GM12874 (cell line): ENCODE measurements at regions not wholly inside any gene's neighbourhood (a gene's known extent, or its start where the extent isn't known, plus 50 kb on each side); places are given as distances from the start of the nearest gene placed in this dataset.

Experiments
- CTCF ChIP-seq: IDR thresholded peaks from 2 replicates; pipeline ENCODE4 v1.5.1; 2011; ENCODE audit warnings: low read depth, mild to moderate bottlenecking, control low read depth, low read length, moderate library complexity; ENCODE audit not compliant: insufficient read depth

GRCh38 chr7:132639983-132640382 lies 63.7 kb upstream of the PLXNA4 start:
- TF ChIP-seq CTCF, result no peak

DNA sequence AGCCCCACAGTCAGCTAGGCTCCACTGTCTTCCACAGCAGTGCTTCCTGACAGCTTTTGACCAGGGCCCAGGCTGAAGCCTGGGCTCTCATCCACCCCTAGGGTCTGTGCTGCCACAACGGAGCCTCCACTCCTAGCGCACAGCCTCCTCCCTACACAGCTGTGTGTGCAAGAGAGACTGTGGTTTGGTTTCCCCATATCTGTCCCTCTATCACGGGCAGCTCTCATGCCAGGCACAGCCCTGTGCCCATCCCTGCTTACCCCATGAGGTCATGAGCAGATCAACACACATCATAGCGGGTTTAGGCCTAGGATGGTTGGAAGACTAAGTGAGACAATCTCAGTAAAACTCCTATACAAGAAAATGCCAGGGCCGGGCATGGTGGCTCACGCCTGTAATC lies 61.7 kb upstream of the PLXNA4 start:
- TF ChIP-seq CTCF, result no peak

- TF ChIP-seq CTCF, result no peak
Measured at GRCh38 chr7:132636581-132636980, 60.3 kb upstream of the PLXNA4 start.

- no peak for TF ChIP-seq CTCF
Measured at GRCh38 chr7:132635127-132635526, 58.9 kb upstream of the PLXNA4 start.

DNA sequence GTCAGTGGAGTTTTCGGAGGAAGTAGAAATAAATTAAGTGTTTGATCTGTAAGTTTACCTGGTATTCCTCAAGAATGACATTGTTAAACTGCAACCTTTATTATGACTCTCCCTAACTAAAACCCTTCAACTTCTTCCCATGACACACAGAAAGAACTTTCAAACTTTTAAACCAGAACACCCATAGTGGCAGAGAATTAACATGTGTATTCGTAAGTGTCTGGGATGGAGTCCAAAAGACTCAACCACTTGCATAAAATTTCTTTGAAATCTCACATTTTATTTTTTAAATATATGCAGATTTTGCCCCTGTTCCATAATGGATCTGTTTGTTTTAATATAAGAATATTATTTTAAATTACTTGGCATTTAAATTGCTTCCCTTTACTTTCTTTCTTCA lies 54.6 kb upstream of the PLXNA4 start:
- no peak for TF ChIP-seq CTCF
